ENCODE measurements at regions not wholly inside any gene's neighbourhood (a gene's known extent, or its start where the extent isn't known, plus 50 kb on each side); places are given as distances from the start of the nearest gene placed in this dataset.
A peak's percentile ranks its signal among the peaks of the same experiment; 100 is the strongest.

GRCh38 chr12:91379051-91379775 is 196.6 kb upstream of the DCN start:
- no peak for DNase-seq

GRCh38 chr12:91377436-91377835 is 194.8 kb upstream of the DCN start:
- no peak for DNase-seq

- DNase-seq: no peak
Observed at GRCh38 chr12:91373086-91373485, 190.5 kb upstream of the DCN start.

- DNase-seq: no peak
Observed at GRCh38 chr12:91370086-91370868, 187.7 kb upstream of the DCN start.

GRCh38 chr12:91368613-91369012 is 186.0 kb upstream of the DCN start:
- DNase-seq: no peak

- DNase-seq: no peak
Observed at GRCh38 chr12:91367234-91367849, 184.7 kb upstream of the DCN start.

- DNase-seq: no peak
Observed at GRCh38 chr12:91364471-91365184, 182.0 kb upstream of the DCN start.

- DNase-seq: peak; percentile 35 to 36
Observed at GRCh38 chr12:91361864-91362263, 179.2 kb upstream of the DCN start.

- no peak for DNase-seq
Observed at GRCh38 chr12:91357381-91357780, 174.8 kb upstream of the DCN start.

- no peak for DNase-seq
Observed at GRCh38 chr12:91356405-91356804, 173.8 kb upstream of the DCN start.

- DNase-seq: peak; percentile 61 to 72
Observed at GRCh38 chr12:91355150-91356006, 172.8 kb upstream of the DCN start.

GRCh38 chr12:91353266-91353665 is 170.6 kb upstream of the DCN start:
- no peak for DNase-seq

GRCh38 chr12:91349476-91349875 is 166.9 kb upstream of the DCN start:
- DNase-seq: no peak

- DNase-seq: no peak
Observed at GRCh38 chr12:91347481-91348214, 165.0 kb upstream of the DCN start.

GRCh38 chr12:91346827-91347226 is 164.2 kb upstream of the DCN start:
- DNase-seq: no peak

GRCh38 chr12:91344408-91344807 is 161.8 kb upstream of the DCN start:
- DNase-seq: no peak

GRCh38 chr12:91343010-91343409 is 160.4 kb upstream of the DCN start:
- DNase-seq: no peak

GRCh38 chr12:91339106-91339505 is 156.5 kb upstream of the DCN start:
- DNase-seq: no peak

GRCh38 chr12:91335699-91336098 is 153.1 kb upstream of the DCN start:
- no peak for DNase-seq

- no peak for DNase-seq
Observed at GRCh38 chr12:91333966-91334365, 151.3 kb upstream of the DCN start.

- no peak for DNase-seq
Observed at GRCh38 chr12:91332302-91332701, 149.7 kb upstream of the DCN start.

- DNase-seq: no peak
Observed at GRCh38 chr12:91331371-91331770, 148.8 kb upstream of the DCN start.
